ENCODE measurements at regions not wholly inside any gene's neighbourhood (a gene's known extent, or its start where the extent isn't known, plus 50 kb on each side); places are given as distances from the start of the nearest gene placed in this dataset.
"Not testable (repeated sequence)": the region's sequence is repeated elsewhere in the genome, so short reads cannot be mapped to it uniquely, and the experiment has no call there.

DNA sequence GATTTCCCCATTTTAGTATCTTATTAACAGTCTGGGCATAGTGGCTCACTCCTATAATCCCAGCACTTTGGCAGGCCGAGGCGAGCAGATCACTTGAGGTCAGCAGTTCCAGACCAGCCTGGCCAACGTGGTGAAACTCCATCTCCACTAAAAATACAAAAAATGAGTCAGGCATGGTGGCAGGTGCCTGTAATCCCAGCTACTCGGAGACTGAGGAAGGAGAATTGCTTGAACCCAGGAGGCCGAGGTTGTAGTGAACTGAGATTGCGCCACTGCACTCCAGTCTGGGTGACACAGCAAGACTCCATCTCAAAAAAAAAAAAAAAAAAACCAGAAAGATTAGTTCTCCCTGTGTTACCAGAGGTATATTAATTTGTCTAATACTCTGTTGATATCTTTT lies 52.3 kb upstream of the NSUN7 start:
- not testable (repeated sequence) for TF ChIP-seq POLR2AphosphoS5 (IDR thresholded peaks at IDR 0.05); POLR2A (IDR thresholded peaks at IDR 0.05); EP300 (IDR thresholded peaks at IDR 0.05; ENCODE audit: low read depth)
- TF ChIP-seq, protein P1, sequence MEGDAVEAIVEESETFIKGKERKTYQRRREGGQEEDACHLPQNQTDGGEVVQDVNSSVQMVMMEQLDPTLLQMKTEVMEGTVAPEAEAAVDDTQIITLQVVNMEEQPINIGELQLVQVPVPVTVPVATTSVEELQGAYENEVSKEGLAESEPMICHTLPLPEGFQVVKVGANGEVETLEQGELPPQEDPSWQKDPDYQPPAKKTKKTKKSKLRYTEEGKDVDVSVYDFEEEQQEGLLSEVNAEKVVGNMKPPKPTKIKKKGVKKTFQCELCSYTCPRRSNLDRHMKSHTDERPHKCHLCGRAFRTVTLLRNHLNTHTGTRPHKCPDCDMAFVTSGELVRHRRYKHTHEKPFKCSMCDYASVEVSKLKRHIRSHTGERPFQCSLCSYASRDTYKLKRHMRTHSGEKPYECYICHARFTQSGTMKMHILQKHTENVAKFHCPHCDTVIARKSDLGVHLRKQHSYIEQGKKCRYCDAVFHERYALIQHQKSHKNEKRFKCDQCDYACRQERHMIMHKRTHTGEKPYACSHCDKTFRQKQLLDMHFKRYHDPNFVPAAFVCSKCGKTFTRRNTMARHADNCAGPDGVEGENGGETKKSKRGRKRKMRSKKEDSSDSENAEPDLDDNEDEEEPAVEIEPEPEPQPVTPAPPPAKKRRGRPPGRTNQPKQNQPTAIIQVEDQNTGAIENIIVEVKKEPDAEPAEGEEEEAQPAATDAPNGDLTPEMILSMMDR (IDR thresholded peaks at IDR 0.05), result not testable (repeated sequence)
